NCI-H82 (cell line): ENCODE measurements at regions not wholly inside any gene's neighbourhood (a gene's known extent, or its start where the extent isn't known, plus 50 kb on each side); places are given as distances from the start of the nearest gene placed in this dataset.

Source experiments
- DNase-seq: peaks from one replicate; lab custom pipeline; 2025; lab: John Stamatoyannopoulos, UW

DNA sequence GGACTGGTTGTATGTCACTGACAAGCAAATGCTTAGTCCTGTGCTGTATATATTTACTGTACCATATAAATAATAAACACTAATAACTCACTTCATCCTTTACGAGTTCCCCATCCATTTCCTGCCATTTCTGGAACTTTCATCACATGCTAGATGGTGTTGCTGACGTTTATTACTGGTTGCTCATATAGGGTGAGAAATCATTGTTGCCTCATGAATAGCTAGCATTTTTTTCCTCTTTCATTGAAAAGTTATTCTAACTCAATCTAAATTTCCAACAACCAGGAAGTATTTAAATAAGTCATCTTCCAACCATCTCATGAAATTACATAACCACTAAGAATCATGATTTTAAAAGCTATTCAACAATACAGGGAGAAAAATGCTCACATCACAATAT, 88.6 kb upstream of the RCN1 start:
- no peak for DNase-seq

DNA sequence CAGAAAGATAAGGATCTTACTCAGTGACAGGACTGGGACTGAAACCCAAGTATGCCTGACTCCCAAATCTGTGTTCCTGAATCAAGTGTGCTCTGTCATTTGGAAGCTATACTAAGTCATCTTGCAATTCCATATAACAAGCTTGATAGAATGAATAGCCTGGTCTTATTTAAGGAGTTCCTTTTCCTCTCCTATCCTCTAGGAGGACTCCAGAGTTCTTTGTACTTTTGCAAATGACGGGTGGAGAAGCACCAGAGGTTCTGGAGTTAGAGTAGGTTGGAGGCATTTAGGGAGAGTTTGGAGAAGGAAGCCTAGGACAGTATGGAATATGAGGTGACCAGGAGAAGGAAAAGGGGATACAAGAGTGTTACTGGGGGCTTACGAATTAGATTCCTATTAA, 92.9 kb upstream of the RCN1 start:
- DNase-seq, result no peak

DNA sequence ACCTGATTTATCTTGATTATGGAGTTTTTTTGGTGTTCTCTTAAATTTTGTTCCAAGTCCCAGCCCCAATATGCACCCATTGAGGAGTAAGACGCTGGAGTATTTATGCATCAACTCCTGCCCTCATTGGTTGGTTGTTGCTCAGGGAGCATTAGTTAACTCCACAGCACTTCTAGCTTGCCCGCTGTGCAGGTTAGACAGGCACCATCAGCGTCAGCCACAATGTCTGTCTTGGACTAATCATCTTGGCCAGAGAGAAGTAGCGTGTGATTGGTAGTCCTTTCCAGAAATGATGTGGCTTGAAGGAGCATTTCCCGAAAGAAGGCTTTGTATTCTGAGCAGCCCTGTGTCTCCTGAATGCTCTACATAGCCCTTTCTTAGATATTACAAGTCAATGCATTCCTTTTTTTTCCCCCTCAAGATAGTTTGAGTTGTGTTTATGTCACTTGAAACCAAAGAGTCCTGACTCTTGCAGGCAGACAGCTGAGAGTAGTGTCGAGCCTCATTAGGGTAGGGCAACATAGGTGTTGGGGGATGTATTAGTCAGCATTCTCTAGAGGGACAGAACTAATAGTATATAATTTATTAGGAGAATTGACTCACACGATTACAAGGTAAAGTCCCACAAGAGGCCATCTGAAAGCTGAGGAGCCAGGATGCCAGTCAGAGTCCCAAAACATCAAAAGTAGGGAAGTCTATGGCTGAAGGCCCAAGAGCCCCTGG, 94.6 kb upstream of the RCN1 start:
- no peak for DNase-seq

DNA sequence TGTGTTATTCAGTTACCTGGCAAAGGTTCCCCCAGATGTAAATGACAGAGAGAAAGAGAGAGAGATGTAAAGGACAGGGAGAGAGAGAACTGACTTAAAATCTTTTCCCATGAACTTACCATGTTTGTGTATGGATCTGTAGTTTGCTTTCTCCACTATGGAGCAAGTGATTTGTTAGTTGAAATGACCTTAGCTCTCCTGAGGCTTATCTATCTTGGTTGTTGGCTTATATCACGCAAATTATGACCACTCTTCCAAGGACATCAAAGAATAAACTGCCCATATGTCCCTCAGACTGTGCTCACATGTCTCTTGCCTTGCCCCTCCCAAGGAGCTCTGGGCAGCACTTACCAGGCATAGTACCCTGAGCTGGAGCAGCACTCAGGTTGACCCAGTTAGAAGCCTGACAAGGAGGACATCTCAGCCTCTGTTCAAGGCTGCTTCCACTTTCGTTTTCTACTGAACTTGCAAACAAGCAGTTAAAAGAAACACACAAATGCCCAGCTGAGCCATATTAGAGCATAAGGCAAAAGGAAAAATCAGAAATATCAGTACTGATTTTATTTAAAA, 95.3 kb upstream of the RCN1 start:
- DNase-seq, result no peak

DNA sequence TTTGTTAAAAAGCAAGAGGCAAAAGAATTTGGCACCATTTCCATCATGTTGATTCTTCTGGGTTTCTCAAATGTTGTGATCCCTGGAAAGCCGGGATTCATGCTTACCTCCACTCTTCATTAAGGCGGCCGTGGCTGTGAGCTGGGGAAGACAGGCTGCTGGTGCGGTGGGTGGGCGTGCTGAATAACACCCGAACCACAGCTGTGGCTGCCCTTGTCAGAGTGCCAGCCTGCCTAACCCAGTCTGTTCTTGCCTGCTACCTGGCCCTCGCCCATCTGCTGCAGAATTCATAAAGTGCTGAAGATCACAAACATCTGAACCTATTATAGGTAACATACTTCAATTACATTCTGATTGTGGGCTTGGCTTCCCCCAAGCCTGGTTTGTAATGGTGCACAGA, 95.8 kb upstream of the RCN1 start:
- no peak for DNase-seq

DNA sequence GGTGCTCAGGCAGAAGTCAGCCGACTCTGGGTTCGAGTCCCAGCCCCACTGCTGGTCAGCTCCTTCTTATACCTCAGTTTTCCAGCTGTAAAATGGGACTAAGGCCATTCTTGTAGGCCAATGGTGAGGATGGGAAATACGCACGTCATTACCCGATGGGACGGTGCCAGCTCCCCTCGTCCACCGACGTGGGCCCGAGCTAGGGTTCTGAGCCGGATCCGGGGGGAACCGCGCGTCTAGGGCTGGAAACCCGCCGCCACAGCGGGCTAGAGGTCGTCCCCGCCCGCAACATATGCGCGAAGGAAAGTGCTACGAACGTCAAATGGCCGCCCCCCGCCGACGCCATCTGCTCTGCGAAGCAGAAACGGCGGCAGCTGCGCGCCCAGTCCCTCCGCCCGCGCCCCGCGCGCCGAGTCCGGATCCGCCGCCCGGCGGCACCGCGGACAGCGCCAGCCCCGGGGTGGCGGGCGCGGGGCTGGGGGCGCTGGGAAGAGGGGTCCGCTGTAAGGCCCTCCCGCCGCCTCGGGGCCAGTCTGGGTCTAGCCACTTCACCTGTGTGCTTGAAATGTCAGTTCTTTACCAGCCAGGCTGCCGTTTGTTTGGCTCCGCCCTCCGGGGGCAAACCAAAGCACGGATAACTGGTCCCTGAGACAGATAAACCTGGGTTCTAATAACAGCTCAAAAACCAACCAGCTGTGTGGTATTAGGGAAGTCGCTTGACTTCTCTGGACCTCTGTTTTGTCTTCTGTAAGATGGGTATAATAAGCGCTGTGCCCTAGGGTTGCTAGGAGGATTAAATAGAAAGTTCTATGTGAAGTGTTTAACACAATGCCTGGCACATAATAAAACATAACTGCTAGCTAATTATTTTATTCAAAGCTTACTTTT, 103.5 kb upstream of the RCN1 start:
- peak; percentile 71 for DNase-seq

DNA sequence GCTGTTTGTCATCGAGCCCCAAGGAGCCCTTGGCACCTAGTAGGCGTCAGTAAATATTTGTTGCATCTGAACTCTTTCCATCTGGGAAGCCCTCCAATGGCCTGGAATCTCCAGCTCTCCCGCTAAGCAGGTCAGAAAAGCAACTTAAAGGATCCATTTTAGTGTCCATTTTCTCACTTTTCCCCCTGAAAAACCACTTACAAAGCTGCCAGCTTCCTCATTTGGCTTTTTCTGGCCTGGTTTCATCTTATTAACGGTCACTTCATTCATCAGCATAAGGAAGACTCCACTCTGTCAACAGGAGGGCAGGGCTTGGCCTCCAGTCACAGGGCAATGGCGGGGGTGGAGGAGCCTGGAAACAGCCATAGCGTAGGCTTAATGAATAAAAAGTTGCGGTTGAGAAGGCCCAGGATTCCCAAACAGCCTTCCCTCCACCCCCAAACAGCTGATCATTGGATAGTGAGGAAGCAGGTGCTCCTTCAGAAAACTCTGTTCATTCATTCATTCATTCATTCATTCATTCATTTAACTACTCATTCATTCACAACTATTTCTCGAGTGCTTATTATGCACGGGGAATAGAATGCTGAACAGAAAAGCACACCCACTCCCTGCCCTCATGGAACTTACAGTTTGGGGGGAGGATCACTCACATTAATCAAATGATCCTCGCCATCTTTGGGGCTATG, 104.5 kb upstream of the RCN1 start:
- DNase-seq, result peak; percentile 16

DNA sequence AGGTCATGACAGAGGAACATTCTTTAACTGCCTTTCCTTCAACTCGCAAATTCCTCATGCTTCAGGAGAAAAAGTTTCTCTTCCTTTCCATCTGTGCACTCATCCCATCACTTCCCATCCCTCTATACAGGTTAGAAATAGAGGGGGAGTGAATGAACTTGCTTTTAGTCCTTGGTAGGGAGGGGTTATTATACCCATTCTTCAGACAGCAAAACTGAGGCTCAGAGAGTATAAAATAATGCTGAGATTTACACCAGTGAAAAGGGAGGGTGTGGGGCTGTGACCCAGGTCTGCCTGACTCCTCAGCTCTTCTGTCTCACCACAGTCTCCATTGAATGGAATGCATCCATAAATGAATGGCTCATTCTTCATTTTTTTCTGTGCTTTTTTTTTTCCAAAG, 109.4 kb upstream of the RCN1 start:
- DNase-seq, result no peak

DNA sequence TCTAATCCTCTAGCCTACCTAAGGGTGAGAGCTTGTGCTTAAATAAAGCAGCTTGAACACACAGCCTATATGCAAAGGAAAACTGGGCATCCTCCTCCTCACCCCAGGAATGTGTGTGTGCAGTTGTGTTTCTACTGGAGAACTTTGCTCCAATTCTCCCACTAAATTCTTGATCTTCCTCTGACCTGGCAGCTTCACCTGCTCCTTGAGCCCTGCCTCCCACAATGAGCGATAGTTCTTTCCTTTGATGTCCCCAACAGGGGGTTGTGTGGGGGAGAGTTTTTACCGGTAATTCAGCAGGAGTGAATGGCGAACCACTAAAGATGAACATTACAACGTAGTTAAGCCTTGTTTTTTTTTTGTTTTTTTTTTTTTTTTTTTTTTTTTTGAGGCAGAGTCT, 113.5 kb upstream of the RCN1 start:
- no peak for DNase-seq

DNA sequence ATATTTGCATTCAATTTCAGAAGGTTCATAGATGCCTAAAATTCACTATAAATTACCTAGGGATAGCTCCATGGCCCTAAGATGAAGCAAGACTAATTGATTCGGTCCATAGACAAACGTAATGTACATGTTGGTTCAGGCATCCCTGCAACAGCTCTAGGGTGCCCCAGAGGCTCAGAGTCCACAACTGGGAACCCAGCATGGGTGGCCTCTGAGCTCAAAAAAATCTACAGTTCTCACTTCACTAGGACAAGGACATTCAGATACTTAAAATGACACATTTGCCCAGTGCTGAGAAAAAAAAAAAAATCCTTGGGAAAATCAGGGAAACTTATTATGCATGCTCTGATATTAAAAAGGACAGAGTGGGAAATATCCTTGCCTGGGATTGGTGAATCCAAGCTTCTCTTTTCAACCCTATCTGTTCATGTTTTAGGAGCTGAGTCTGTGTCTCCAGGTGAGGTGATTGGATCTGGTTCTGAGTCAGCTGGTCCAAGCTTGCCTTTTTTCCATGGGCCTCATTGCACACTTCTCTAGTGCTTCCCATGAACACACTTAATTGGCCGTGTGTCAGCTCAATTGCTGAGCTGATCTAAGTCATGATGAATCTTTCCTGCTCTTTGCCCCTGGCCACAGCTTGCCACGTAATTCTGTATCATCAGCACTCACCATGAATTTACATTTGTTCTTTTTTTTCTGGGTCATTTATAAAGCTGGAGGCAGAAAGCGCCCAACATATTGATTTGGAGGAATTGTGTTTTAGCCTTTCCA, 116.3 kb upstream of the RCN1 start:
- DNase-seq, result no peak

DNA sequence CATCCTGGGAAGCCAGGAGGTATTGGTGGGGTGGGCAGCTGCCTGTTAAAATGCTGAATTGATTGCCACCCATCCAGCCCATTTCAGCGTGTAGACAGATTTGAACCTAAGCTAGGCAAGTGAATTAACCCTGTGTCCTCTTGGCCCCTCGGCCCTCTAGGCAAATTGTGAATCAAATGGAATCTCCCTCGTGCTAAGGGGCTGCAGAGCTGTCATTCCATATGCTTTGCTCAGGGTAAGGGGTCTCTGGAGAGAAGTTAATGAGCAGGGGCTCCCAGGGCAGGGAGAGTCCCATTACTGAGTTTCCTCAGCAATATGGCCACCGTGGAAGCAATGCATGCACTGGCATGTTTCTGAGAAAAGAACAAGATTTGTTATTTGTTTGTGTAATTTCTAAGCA, 117.7 kb upstream of the RCN1 start:
- DNase-seq, result no peak

DNA sequence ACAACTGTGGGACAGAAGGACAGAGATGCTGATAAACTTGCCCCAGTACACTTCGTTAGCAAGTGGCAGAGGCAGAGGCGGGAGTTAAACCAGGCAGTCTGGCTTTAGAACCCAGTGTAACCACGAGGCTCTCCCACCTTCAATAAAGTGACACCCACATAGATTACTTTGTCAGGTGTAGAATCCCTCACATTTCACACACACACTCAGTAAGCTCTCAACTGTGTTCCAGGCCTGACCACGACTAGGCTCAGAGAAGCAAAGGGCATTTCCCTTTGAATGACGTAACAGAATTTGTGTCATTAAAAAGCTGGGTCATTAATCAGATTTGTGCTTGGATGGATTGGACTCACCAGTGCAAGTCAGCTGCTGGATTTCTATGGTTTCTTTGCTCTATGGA, 118.3 kb upstream of the RCN1 start:
- peak; percentile 18 for DNase-seq

DNA sequence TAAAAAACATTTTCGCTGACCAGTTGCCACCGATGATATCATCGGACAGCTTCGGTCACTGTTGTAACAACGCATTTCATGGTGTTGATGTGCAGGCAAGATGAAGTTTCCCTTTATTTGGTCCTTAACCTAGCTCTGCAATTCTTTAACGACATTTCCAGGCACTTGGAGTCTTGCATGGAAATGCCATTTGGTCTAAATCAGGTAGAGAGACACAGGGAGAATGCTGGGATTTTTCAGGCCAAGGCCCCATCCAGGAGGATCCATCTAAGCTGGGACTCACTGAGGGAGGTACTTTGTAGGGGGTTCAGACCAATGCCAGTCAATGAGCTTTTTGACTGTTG, 121.5 kb upstream of the RCN1 start:
- no peak for DNase-seq

DNA sequence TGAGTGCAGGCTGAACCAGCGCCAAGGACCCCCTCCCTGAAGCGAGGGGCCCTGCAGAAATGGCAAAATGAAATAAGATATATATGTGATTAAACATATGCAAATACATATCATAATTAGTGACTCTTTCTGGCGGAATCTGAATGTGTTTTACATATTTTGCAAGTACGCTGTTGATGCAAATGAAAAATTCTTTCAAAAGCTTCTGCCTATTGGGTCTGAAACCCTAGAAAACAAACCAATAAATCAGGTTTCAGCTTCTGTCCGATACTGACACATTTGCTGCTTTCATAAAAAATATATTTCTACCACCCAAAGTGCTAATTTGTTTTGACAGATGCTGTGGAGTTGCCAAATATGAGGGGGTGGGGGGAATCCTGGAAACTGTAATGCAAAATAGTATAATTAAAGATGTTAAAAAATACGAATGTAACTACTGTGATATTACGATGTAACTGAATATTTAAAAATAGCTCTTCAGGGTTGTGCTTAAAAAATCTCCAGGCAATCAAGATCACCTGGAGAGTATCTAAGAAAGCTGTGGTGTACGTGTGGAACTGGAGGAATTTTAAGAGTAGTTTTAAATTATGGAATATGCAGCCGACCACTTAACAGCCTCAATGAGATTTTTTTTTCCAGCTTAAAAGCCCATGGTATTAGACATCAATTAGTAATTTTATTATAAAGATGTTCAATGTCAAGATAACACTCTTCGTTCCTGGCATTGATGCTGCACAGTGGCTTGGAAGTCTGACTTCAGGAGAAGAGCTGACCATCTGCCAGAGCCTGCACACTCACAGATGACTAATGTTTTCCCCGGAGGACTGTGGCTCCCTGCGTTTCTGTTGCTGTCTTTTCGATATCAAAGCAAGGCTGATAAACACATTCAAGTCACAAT, 122.2 kb upstream of the RCN1 start:
- peak; percentile 53 for DNase-seq

DNA sequence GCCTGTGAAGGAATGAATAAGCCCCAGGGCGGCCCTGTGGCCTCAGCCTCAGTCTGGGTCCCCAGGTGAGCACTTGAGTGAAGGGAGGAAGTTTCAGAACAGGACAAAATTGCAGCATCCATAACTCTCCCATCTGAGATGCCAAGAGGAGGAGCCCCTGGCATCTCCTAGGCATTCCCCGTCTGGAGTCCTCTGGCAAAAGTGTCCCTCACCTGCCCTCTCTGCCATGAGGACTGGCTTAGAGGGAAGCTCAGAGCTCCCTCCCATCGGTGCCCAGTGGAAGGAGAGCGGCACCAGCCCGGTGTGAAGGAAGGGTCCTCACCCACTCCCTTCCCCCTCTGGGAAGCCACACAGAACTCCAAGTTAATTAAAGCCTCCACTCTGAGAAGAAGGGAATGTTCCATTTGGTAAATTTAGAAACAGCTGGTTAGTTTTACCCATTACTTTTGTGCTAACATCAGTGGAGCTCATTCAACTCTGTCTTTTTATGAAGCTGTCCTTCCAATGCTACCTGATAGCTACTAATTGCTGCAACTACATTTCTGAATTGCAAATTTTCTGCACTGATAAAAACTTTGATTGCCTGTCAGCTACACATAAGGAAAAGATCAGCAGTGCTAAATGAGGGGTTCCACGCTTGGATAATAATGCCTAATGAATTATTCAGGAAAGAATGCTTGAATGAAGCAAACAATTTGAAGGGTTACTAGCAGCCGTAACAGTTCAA, 123.3 kb upstream of the RCN1 start:
- no peak for DNase-seq

DNA sequence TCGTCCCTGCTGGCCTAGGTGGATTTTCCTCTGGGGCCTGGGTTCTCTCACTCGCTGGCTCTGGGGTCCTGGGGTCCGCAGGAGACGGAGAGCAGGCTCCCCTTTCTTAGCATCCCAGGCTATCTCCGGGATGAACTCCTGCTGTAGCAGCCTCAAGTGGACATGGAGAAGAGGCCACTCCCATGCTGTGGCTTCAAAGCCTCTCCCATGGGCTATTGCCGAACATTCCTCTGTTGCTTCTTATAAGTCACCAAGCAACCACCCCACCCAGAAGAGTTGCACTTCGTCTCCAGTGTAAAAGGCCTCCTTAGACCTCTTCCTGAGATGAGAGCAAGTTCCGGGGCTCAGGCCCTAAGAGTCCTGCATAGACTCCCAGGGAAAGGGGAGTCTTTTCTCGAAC, 124.0 kb upstream of the RCN1 start:
- DNase-seq, result no peak

DNA sequence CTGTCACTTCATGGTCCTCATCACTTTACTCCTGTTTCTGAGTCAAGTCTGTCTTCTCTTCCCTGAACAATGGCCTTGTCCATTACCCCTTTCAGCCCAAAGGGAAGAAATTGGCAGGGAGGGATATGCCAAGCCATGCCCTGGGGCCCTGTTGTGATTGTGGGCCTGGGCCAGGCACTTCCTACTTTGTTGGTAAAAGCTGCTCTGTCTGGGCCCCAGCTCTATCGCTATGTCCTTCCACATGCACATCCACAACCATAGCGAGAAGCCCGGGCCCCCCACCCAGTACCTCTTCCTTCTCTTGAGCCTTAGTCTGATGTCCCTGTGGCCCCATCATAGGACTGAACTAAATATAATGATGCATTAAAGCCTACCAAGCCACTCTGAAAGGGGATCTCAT, 126.7 kb upstream of the RCN1 start:
- no peak for DNase-seq

DNA sequence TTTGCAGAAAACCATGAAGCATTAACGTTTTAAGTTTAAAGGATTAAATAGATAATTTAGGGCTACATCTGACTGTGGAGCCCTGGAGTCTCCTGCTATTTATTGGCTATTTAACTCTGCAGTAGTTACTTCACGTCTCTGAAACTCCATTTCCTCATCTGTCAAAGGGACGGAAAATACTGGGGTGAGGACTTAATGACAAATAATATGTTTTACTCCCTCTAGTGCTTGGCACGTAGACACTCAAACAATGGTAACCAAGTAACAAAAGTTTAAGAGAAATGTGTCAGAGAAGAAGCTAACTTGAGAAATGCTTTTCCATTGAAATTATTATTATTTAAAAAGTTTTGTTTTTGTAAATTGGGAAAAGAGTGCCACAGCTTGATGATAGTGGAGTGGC, 130.7 kb upstream of the RCN1 start:
- no peak for DNase-seq

DNA sequence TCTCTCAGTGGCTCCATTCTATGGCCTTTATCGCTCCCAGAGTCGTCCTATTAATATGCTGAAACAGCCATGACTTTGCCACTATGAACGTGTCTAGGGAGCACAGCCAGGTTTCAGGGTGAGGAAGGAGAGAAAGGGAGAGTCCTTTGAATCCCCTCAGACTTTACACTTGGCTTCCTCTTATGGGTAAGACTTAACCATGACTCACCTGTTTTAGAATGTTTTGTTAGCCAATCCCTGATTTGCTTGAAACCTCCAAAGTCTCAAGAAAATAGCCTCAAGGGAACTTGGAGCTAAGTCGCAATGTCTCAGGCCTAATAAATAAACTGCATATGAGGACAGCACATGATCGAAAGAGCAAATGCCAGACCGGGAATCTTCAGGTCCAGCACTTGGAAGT, 131.2 kb upstream of the RCN1 start:
- no peak for DNase-seq

DNA sequence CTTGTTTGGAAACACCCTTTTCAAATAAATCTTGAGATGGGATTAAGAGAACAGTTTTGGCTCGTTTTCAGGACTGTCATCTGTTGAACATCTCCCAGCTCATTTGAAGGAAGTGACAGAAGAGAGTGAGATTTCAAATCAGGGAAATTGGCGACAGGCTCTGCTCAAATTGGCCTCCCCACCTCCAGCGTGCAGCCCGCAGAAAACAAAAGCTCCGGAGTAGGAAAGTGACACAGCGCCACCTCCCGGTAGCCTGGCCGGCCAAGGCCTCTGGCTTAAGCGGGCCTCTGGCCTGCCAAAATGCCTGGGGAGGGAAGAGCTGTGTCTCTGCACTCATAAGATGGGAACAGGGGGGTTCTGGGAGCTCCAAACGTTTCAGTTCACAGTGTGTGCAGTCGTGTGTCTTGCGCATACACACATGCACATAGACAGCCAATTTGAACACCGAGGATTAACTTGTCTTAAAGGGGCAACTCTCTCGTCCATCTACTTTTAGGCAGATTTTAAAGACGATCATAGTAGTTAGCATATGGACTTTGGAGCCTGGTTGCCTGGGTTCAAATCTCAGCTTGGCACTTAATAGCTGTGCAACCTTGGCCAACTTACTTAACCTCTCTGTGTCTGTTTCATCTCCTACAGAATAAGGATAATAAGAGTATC, 132.7 kb upstream of the RCN1 start:
- peak; percentile 77 for DNase-seq
